ENCODE measurements at regions not wholly inside any gene's neighbourhood (a gene's known extent, or its start where the extent isn't known, plus 50 kb on each side); places are given as distances from the start of the nearest gene placed in this dataset.
A peak's percentile ranks its signal among the peaks of the same experiment; 100 is the strongest.

DNA sequence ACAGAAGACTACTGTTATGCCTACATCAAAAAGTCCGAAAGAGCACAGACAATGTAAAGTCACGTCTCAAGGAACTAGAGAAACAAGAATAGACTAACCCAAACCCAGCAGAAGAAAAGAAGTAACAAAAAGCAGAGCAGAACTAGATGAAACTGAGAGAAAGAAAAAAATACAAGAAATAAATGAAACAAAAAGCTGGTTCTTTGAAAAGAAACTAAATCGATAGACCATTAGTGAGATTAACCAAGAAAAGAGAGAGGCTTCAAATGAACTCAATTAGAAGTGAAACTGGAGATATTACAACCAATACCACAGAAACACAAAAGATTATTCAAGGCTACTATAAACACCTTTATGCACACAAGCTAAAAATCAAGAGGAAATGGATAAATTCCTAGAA, 271.8 kb downstream of the MBD2 start:
- no peaks in the 10 kb centered on the region for H3K36me3 ChIP-seq (ENCODE audit: insufficient read depth, low read length)
- H4K20me1 ChIP-seq (ENCODE audit: insufficient read depth, low read depth, low read length), result no peaks in the 10 kb centered on the region
- H2AFZ ChIP-seq (ENCODE audit: low read length), result no peak overlapping the region
- no peaks in the 10 kb centered on the region; the same call in 1 of the 2 replicates for H3K27me3 ChIP-seq (ENCODE audit: low read length)
- no peak overlapping the region for H3K4me3 ChIP-seq (ENCODE audit: low read length)
- no peaks in the 10 kb centered on the region for H3K79me2 ChIP-seq (ENCODE audit: low read length)
- no peak overlapping the region for H3K27ac ChIP-seq (ENCODE audit: low read length)
- H3K4me1 ChIP-seq (ENCODE audit: low read length), result no peaks in the 10 kb centered on the region
- no peak for DNase-seq
- no peak overlapping the region for H3K9ac ChIP-seq (ENCODE audit: low read length)
- H3K9me2 ChIP-seq (replicated peaks; ENCODE audit: insufficient read depth, low read length), result no peaks in the 10 kb centered on the region
- H3K9me3 ChIP-seq (ENCODE audit: low read length), result no peaks in the 10 kb centered on the region
- H3K4me2 ChIP-seq (ENCODE audit: low read depth, low read length, poor library complexity, severe bottlenecking), result no peak overlapping the region

- Histone ChIP-seq H3K9ac (ENCODE audit: low read length) (no peak overlapping the region), H2AFZ (ENCODE audit: low read length) (no peak overlapping the region), H3K4me3 (ENCODE audit: low read length) (no peak overlapping the region), H3K9me2 (replicated peaks; ENCODE audit: insufficient read depth, low read length) (no peaks in the 10 kb centered on the region), H3K4me1 (ENCODE audit: low read length) (no peaks in the 10 kb centered on the region), H3K9me3 (ENCODE audit: low read length) (no peaks in the 10 kb centered on the region), H3K79me2 (ENCODE audit: low read length) (no peaks in the 10 kb centered on the region), H3K36me3 (ENCODE audit: insufficient read depth, low read length) (no peaks in the 10 kb centered on the region), H3K27me3 (ENCODE audit: low read length) (peaks cover 2% of the 10 kb centered on the region; the same call in 1 of the 2 replicates), H3K27ac (ENCODE audit: low read length) (no peak overlapping the region), H4K20me1 (ENCODE audit: insufficient read depth, low read depth, low read length) (no peaks in the 10 kb centered on the region), H3K4me2 (ENCODE audit: low read depth, low read length, poor library complexity, severe bottlenecking) (no peak overlapping the region)
- no peak for DNase-seq
Observed at GRCh38 chr18:53950545-53950944, 273.9 kb downstream of the MBD2 start.

GRCh38 chr18:53948991-53949390, 275.5 kb downstream of the MBD2 start:
- no peak overlapping the region for H3K4me3 ChIP-seq (ENCODE audit: low read length)
- H3K79me2 ChIP-seq (ENCODE audit: low read length), result no peaks in the 10 kb centered on the region
- H4K20me1 ChIP-seq (ENCODE audit: insufficient read depth, low read depth, low read length), result no peaks in the 10 kb centered on the region
- H3K9me3 ChIP-seq (ENCODE audit: low read length), result no peaks in the 10 kb centered on the region
- H3K4me2 ChIP-seq (ENCODE audit: low read depth, low read length, poor library complexity, severe bottlenecking), result no peak overlapping the region
- H3K9me2 ChIP-seq (replicated peaks; ENCODE audit: insufficient read depth, low read length), result no peaks in the 10 kb centered on the region
- H3K36me3 ChIP-seq (ENCODE audit: insufficient read depth, low read length), result no peaks in the 10 kb centered on the region; the same call in 1 of the 2 replicates
- H3K9ac ChIP-seq (ENCODE audit: low read length), result no peak overlapping the region
- no peak for DNase-seq
- no peaks in the 10 kb centered on the region for H3K4me1 ChIP-seq (ENCODE audit: low read length)
- no peak overlapping the region for H3K27ac ChIP-seq (ENCODE audit: low read length)
- peaks cover 2% of the 10 kb centered on the region; the same call in 1 of the 2 replicates for H3K27me3 ChIP-seq (ENCODE audit: low read length)
- no peak overlapping the region for H2AFZ ChIP-seq (ENCODE audit: low read length)

GRCh38 chr18:53947092-53947640, 277.3 kb downstream of the MBD2 start:
- Histone ChIP-seq H3K36me3 (ENCODE audit: insufficient read depth, low read length) (no peaks in the 10 kb centered on the region; the same call in 1 of the 2 replicates), H2AFZ (ENCODE audit: low read length) (no peak overlapping the region), H3K4me1 (ENCODE audit: low read length) (no peaks in the 10 kb centered on the region), H3K27me3 (ENCODE audit: low read length) (peaks cover 2% of the 10 kb centered on the region; the same call in 1 of the 2 replicates), H3K4me3 (ENCODE audit: low read length) (no peak overlapping the region), H3K27ac (ENCODE audit: low read length) (no peak overlapping the region), H3K79me2 (ENCODE audit: low read length) (no peaks in the 10 kb centered on the region), H3K9me2 (replicated peaks; ENCODE audit: insufficient read depth, low read length) (no peaks in the 10 kb centered on the region), H4K20me1 (ENCODE audit: insufficient read depth, low read depth, low read length) (no peaks in the 10 kb centered on the region), H3K9ac (ENCODE audit: low read length) (no peak overlapping the region), H3K9me3 (ENCODE audit: low read length) (no peaks in the 10 kb centered on the region), H3K4me2 (ENCODE audit: low read depth, low read length, poor library complexity, severe bottlenecking) (no peak overlapping the region)
- DNase-seq, result no peak

DNA sequence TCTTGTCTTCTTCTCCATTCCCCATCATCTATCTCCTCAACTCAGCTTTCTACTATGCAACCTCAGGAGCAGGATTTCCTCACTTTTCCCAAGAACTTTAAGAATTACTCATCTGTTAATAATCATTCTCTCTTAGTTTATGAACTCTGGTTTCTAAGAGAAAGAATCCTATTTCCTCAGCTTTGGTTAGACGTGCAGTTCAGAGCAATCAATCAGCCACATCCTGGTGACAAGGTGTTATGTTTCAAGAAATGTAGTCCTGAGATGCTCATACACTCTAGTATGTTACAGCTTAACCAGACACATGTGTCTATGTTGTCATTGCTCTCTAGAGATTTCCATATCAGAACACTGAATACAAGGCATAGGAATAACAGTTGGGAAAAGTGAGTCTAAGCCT, 277.9 kb downstream of the MBD2 start:
- no peaks in the 10 kb centered on the region for H3K9me3 ChIP-seq (ENCODE audit: low read length)
- no peak overlapping the region for H3K9ac ChIP-seq (ENCODE audit: low read length)
- no peak for DNase-seq
- H3K4me2 ChIP-seq (ENCODE audit: low read depth, low read length, poor library complexity, severe bottlenecking), result no peak overlapping the region
- no peak overlapping the region for H2AFZ ChIP-seq (ENCODE audit: low read length)
- no peaks in the 10 kb centered on the region for H3K9me2 ChIP-seq (replicated peaks; ENCODE audit: insufficient read depth, low read length)
- no peak overlapping the region for H3K27ac ChIP-seq (ENCODE audit: low read length)
- no peaks in the 10 kb centered on the region for H4K20me1 ChIP-seq (ENCODE audit: insufficient read depth, low read depth, low read length)
- peaks cover 2% of the 10 kb centered on the region; the same call in 1 of the 2 replicates for H3K27me3 ChIP-seq (ENCODE audit: low read length)
- H3K36me3 ChIP-seq (ENCODE audit: insufficient read depth, low read length), result no peaks in the 10 kb centered on the region; the same call in 1 of the 2 replicates
- H3K4me3 ChIP-seq (ENCODE audit: low read length), result no peak overlapping the region
- no peaks in the 10 kb centered on the region for H3K79me2 ChIP-seq (ENCODE audit: low read length)
- H3K4me1 ChIP-seq (ENCODE audit: low read length), result no peaks in the 10 kb centered on the region

- H3K9ac ChIP-seq (ENCODE audit: low read length), result no peak overlapping the region
- no peaks in the 10 kb centered on the region; the same call in 1 of the 2 replicates for H3K36me3 ChIP-seq (ENCODE audit: insufficient read depth, low read length)
- no peak overlapping the region for H3K4me2 ChIP-seq (ENCODE audit: low read depth, low read length, poor library complexity, severe bottlenecking)
- no peaks in the 10 kb centered on the region for H3K9me3 ChIP-seq (ENCODE audit: low read length)
- H3K27me3 ChIP-seq (ENCODE audit: low read length), result peaks cover 2% of the 10 kb centered on the region; the same call in 1 of the 2 replicates
- no peak overlapping the region for H2AFZ ChIP-seq (ENCODE audit: low read length)
- no peaks in the 10 kb centered on the region for H4K20me1 ChIP-seq (ENCODE audit: insufficient read depth, low read depth, low read length)
- no peaks in the 10 kb centered on the region; the same call in 1 of the 2 replicates for H3K9me2 ChIP-seq (replicated peaks; ENCODE audit: insufficient read depth, low read length)
- no peak overlapping the region for H3K27ac ChIP-seq (ENCODE audit: low read length)
- H3K4me1 ChIP-seq (ENCODE audit: low read length), result no peaks in the 10 kb centered on the region
- H3K4me3 ChIP-seq (ENCODE audit: low read length), result no peak overlapping the region
- peak; percentile 52 for DNase-seq
- H3K79me2 ChIP-seq (ENCODE audit: low read length), result no peaks in the 10 kb centered on the region
Observed at GRCh38 chr18:53944721-53945120, 279.7 kb downstream of the MBD2 start.

GRCh38 chr18:53943326-53943860, 281.1 kb downstream of the MBD2 start:
- H3K4me3 ChIP-seq (ENCODE audit: low read length), result no peak overlapping the region
- H4K20me1 ChIP-seq (ENCODE audit: insufficient read depth, low read depth, low read length), result no peaks in the 10 kb centered on the region
- no peak for DNase-seq
- no peak overlapping the region for H3K9ac ChIP-seq (ENCODE audit: low read length)
- H3K36me3 ChIP-seq (ENCODE audit: insufficient read depth, low read length), result no peaks in the 10 kb centered on the region; the same call in 1 of the 2 replicates
- peaks cover 2% of the 10 kb centered on the region; the same call in 1 of the 2 replicates for H3K27me3 ChIP-seq (ENCODE audit: low read length)
- no peaks in the 10 kb centered on the region for H3K9me3 ChIP-seq (ENCODE audit: low read length)
- no peaks in the 10 kb centered on the region for H3K79me2 ChIP-seq (ENCODE audit: low read length)
- H2AFZ ChIP-seq (ENCODE audit: low read length), result no peak overlapping the region
- H3K9me2 ChIP-seq (replicated peaks; ENCODE audit: insufficient read depth, low read length), result no peaks in the 10 kb centered on the region; the same call in 1 of the 2 replicates
- no peak overlapping the region for H3K27ac ChIP-seq (ENCODE audit: low read length)
- H3K4me1 ChIP-seq (ENCODE audit: low read length), result no peaks in the 10 kb centered on the region
- no peak overlapping the region for H3K4me2 ChIP-seq (ENCODE audit: low read depth, low read length, poor library complexity, severe bottlenecking)

GRCh38 chr18:53941601-53942338, 282.7 kb downstream of the MBD2 start:
- Histone ChIP-seq H3K9me2 (replicated peaks; ENCODE audit: insufficient read depth, low read length) (no peaks in the 10 kb centered on the region; the same call in 1 of the 2 replicates), H3K27me3 (ENCODE audit: low read length) (no peaks in the 10 kb centered on the region), H3K9ac (ENCODE audit: low read length) (no peak overlapping the region), H3K9me3 (ENCODE audit: low read length) (no peaks in the 10 kb centered on the region), H3K27ac (ENCODE audit: low read length) (no peak overlapping the region), H2AFZ (ENCODE audit: low read length) (no peak overlapping the region), H3K4me2 (ENCODE audit: low read depth, low read length, poor library complexity, severe bottlenecking) (no peak overlapping the region), H4K20me1 (ENCODE audit: insufficient read depth, low read depth, low read length) (no peaks in the 10 kb centered on the region), H3K4me1 (ENCODE audit: low read length) (no peaks in the 10 kb centered on the region), H3K79me2 (ENCODE audit: low read length) (no peaks in the 10 kb centered on the region), H3K36me3 (ENCODE audit: insufficient read depth, low read length) (no peaks in the 10 kb centered on the region; the same call in 1 of the 2 replicates), H3K4me3 (ENCODE audit: low read length) (no peak overlapping the region)
- DNase-seq, result no peak

All from Karpas-422 (cell line).